ENCODE measurements at regions not wholly inside any gene's neighbourhood (a gene's known extent, or its start where the extent isn't known, plus 50 kb on each side); places are given as distances from the start of the nearest gene placed in this dataset.

DNA sequence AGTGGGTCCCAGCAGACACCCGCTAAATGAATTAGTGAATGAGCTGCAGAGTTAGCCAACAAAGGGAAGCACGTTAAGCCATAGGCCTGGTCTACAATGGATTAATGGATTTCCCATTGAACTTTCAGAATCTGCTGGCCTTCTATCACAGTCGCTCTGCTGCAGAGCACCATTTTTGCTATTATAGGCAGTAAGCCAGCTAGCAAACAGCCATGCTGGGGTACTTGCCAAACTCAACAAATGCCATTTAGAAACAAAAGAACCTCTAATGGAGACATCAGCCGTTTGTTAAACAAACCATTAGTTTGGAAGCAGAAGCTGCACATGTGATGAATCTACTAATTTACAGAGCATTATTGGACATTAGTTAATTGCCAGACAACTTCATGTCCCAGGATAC is 181.1 kb upstream of the STXBP6 start:
- H3K4me2 ChIP-seq (ENCODE audit: low read length), result no peak overlapping the region
- H3K27me3 ChIP-seq (ENCODE audit: insufficient read depth, low read depth, low read length), result no peaks in the 10 kb centered on the region
- no peaks in the 10 kb centered on the region for H4K20me1 ChIP-seq (ENCODE audit: insufficient read depth)
- no peak overlapping the region for H2AFZ ChIP-seq (ENCODE audit: low read depth, low read length)
- TF ChIP-seq RAD21 (conservative IDR thresholded peaks at IDR 0.05) (no peak), SMC3 (conservative IDR thresholded peaks at IDR 0.05; ENCODE audit: poor library complexity) (no peak), POLR2AphosphoS5 (IDR thresholded peaks at IDR 0.05) (no peak), TAF1 (IDR thresholded peaks at IDR 0.05; ENCODE audit: low read depth) (no peak)
- H3K9ac ChIP-seq (ENCODE audit: low read length), result no peak overlapping the region
- no peaks in the 10 kb centered on the region for H3K36me3 ChIP-seq (ENCODE audit: insufficient read depth, low read length)
- H3K9me3 ChIP-seq (ENCODE audit: low read length), result no peaks in the 10 kb centered on the region
- H3K79me2 ChIP-seq (replicated peaks; ENCODE audit: insufficient read depth, low read length), result no peaks in the 10 kb centered on the region
- no peaks in the 10 kb centered on the region for H3K9me2 ChIP-seq (ENCODE audit: insufficient read depth, low read length)
- no peak overlapping the region for H3K27ac ChIP-seq (ENCODE audit: low read length)
- H3F3A ChIP-seq (ENCODE audit: insufficient read depth, low read length, poor library complexity, severe bottlenecking), result no peaks in the 10 kb centered on the region
- H3K4me3 ChIP-seq (ENCODE audit: low read length), result no peak overlapping the region

DNA sequence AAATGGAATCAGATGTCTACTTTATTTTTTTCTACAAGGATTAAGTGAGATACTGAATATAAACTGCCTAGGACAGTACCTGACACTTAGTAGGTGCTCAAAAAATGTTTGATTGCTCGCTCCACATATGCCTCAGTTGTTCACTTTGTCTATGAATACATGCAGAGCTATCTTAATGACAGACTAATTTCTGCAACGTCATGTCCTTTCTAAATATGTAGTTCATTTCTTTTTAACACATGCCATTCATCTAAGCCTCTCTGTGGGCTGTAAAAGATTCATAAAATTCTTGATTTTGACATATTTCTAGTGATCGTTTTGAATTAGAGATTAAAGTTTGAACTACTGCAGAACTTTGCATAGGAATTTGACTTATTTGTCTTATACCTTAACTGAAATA is 176.3 kb upstream of the STXBP6 start:
- Histone ChIP-seq H4K20me1 (ENCODE audit: insufficient read depth) (no peaks in the 10 kb centered on the region), H3F3A (ENCODE audit: insufficient read depth, low read length, poor library complexity, severe bottlenecking) (no peaks in the 10 kb centered on the region)
- TF ChIP-seq, protein P1, sequence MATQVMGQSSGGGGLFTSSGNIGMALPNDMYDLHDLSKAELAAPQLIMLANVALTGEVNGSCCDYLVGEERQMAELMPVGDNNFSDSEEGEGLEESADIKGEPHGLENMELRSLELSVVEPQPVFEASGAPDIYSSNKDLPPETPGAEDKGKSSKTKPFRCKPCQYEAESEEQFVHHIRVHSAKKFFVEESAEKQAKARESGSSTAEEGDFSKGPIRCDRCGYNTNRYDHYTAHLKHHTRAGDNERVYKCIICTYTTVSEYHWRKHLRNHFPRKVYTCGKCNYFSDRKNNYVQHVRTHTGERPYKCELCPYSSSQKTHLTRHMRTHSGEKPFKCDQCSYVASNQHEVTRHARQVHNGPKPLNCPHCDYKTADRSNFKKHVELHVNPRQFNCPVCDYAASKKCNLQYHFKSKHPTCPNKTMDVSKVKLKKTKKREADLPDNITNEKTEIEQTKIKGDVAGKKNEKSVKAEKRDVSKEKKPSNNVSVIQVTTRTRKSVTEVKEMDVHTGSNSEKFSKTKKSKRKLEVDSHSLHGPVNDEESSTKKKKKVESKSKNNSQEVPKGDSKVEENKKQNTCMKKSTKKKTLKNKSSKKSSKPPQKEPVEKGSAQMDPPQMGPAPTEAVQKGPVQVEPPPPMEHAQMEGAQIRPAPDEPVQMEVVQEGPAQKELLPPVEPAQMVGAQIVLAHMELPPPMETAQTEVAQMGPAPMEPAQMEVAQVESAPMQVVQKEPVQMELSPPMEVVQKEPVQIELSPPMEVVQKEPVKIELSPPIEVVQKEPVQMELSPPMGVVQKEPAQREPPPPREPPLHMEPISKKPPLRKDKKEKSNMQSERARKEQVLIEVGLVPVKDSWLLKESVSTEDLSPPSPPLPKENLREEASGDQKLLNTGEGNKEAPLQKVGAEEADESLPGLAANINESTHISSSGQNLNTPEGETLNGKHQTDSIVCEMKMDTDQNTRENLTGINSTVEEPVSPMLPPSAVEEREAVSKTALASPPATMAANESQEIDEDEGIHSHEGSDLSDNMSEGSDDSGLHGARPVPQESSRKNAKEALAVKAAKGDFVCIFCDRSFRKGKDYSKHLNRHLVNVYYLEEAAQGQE (IDR thresholded peaks at IDR 0.05; ENCODE audit: borderline replicate concordance), result no peak
- TF ChIP-seq MXI1 (conservative IDR thresholded peaks at IDR 0.05; ENCODE audit: poor library complexity, severe bottlenecking), result no peak
- no peak for TF ChIP-seq EZH2 (IDR thresholded peaks at IDR 0.05; ENCODE audit: borderline replicate concordance, insufficient read depth, low read length, poor library complexity, severe bottlenecking)

GRCh38 chr14:25222256-25222655 is 172.3 kb upstream of the STXBP6 start:
- Histone ChIP-seq H3K4me3 (ENCODE audit: low read length) (no peak overlapping the region), H3K27ac (ENCODE audit: low read length) (no peak overlapping the region), H2AFZ (ENCODE audit: low read depth, low read length) (no peak overlapping the region), H3K9me2 (ENCODE audit: insufficient read depth, low read length) (no peaks in the 10 kb centered on the region), H3K27me3 (ENCODE audit: insufficient read depth, low read depth, low read length) (no peaks in the 10 kb centered on the region), H3K9me3 (ENCODE audit: low read length) (no peaks in the 10 kb centered on the region), H3K79me2 (replicated peaks; ENCODE audit: insufficient read depth, low read length) (no peaks in the 10 kb centered on the region), H3K9ac (ENCODE audit: low read length) (no peak overlapping the region), H3F3A (ENCODE audit: insufficient read depth, low read length, poor library complexity, severe bottlenecking) (no peaks in the 10 kb centered on the region), H3K4me2 (ENCODE audit: low read length) (no peak overlapping the region), H3K36me3 (ENCODE audit: insufficient read depth, low read length) (no peaks in the 10 kb centered on the region), H4K20me1 (ENCODE audit: insufficient read depth) (no peaks in the 10 kb centered on the region)
- TF ChIP-seq, protein P1 (IDR thresholded peaks at IDR 0.05; ENCODE audit: borderline replicate concordance), result no peak
- TF ChIP-seq POLR2AphosphoS5 (IDR thresholded peaks at IDR 0.05), result no peak
- TF ChIP-seq EZH2 (IDR thresholded peaks at IDR 0.05; ENCODE audit: borderline replicate concordance, insufficient read depth, low read length, poor library complexity, severe bottlenecking), result no peak
- TF ChIP-seq RAD21 (conservative IDR thresholded peaks at IDR 0.05), result no peak
- TF ChIP-seq SMC3 (conservative IDR thresholded peaks at IDR 0.05; ENCODE audit: poor library complexity), result no peak
- no peak for TF ChIP-seq EP300 (conservative IDR thresholded peaks at IDR 0.05; ENCODE audit: poor library complexity, severe bottlenecking)
- no peak for TF ChIP-seq MXI1 (conservative IDR thresholded peaks at IDR 0.05; ENCODE audit: poor library complexity, severe bottlenecking)
- TF ChIP-seq TAF1 (IDR thresholded peaks at IDR 0.05; ENCODE audit: low read depth), result no peak
- TF ChIP-seq CTCF (IDR thresholded peaks at IDR 0.05; ENCODE audit: poor library complexity, severe bottlenecking), result no peak

More for the DNA sequence above, 176.3 kb upstream of the STXBP6 start:
- Histone ChIP-seq H3K9me2 (ENCODE audit: insufficient read depth, low read length) (no peaks in the 10 kb centered on the region), H3K9me3 (ENCODE audit: low read length) (no peaks in the 10 kb centered on the region), H3K4me2 (ENCODE audit: low read length) (no peak overlapping the region), H3K79me2 (replicated peaks; ENCODE audit: insufficient read depth, low read length) (no peaks in the 10 kb centered on the region), H3K27me3 (ENCODE audit: insufficient read depth, low read depth, low read length) (no peaks in the 10 kb centered on the region), H3K4me3 (ENCODE audit: low read length) (no peak overlapping the region), H3K36me3 (ENCODE audit: insufficient read depth, low read length) (no peaks in the 10 kb centered on the region), H3K9ac (ENCODE audit: low read length) (no peak overlapping the region), H3K27ac (ENCODE audit: low read length) (no peak overlapping the region), H2AFZ (ENCODE audit: low read depth, low read length) (no peak overlapping the region)
